ENCODE measurements at regions not wholly inside any gene's neighbourhood (a gene's known extent, or its start where the extent isn't known, plus 50 kb on each side); places are given as distances from the start of the nearest gene placed in this dataset.

DNA sequence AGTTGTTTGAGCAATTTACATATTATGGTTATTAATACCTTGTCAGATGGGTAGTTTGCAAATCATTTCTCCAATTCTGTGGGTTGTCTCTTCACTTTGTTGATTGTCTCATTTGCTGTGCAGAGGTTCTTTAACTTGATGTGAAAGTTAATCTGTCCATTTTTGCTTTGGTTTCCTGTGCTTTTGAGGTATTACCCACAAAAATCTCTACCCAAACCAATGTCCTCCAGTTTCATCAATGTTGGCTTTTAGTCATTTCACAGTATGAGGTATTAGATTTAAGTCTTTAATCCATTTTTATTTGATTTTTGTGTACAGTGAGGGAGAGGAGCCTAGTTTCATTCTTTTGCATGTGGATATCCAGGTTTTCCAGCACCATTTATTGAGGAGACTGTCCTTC is 82.4 kb downstream of the MRPS30 start:
- no peak for FAIRE-seq
- no peak overlapping the region for H3K27ac ChIP-seq
- intact Hi-C loops (cut with DNase I), result no loop called here
- H3K9me3 ChIP-seq, result no peaks in the 10 kb centered on the region
- H3K4me3 ChIP-seq, result no peak overlapping the region
- TF ChIP-seq, protein P1, sequence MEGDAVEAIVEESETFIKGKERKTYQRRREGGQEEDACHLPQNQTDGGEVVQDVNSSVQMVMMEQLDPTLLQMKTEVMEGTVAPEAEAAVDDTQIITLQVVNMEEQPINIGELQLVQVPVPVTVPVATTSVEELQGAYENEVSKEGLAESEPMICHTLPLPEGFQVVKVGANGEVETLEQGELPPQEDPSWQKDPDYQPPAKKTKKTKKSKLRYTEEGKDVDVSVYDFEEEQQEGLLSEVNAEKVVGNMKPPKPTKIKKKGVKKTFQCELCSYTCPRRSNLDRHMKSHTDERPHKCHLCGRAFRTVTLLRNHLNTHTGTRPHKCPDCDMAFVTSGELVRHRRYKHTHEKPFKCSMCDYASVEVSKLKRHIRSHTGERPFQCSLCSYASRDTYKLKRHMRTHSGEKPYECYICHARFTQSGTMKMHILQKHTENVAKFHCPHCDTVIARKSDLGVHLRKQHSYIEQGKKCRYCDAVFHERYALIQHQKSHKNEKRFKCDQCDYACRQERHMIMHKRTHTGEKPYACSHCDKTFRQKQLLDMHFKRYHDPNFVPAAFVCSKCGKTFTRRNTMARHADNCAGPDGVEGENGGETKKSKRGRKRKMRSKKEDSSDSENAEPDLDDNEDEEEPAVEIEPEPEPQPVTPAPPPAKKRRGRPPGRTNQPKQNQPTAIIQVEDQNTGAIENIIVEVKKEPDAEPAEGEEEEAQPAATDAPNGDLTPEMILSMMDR (IDR thresholded peaks at IDR 0.05), result no peak
- no peaks in the 10 kb centered on the region for H3K4me1 ChIP-seq
- ATAC-seq, result no peak
- no peaks in the 10 kb centered on the region for H3K27me3 ChIP-seq
- H3K36me3 ChIP-seq, result no peaks in the 10 kb centered on the region
- DNase-seq, result no peak

DNA sequence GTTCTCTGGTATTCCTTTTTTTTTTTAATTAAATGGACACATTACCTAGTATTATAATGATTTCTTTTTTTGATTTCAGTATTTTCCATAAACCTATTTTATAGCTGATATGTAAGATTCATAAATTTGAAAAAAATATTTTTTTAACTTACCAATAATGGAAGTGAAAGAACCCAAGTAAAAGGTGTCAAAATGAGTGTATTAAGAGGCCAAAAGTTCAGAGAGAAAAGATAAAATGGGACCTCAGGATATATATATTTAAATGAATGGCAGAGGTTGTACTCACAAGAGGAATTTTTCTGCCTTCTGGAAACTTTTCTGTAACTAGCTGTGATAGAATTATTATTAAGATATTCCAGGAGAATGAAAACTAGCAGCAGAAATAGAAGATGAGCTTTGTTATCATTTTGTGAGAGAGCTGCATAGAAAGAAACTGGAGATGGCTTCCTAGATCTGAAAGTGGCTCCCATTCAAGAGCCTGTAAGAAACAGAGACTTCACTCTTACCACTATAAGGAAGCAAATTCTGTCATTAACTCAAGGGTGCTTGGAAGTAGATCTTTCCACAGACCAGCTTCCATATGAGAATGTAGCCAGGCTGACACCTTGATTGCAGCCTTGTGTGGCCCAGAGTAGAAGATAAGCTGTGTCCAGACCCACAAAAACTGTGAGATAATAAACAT is 91.7 kb downstream of the MRPS30 start:
- H3K4me3 ChIP-seq, result no peak overlapping the region
- no peaks in the 10 kb centered on the region for H3K36me3 ChIP-seq
- ATAC-seq (no peak), DNase-seq (no peak), FAIRE-seq (no peak)
- H3K9me3 ChIP-seq, result no peaks in the 10 kb centered on the region
- intact Hi-C loops (cut with DNase I), result no loop called here
- no peaks in the 10 kb centered on the region for H3K27me3 ChIP-seq
- no peaks in the 10 kb centered on the region for H3K4me1 ChIP-seq
- TF ChIP-seq, protein P1 (IDR thresholded peaks at IDR 0.05), result no peak
- H3K27ac ChIP-seq, result no peak overlapping the region

DNA sequence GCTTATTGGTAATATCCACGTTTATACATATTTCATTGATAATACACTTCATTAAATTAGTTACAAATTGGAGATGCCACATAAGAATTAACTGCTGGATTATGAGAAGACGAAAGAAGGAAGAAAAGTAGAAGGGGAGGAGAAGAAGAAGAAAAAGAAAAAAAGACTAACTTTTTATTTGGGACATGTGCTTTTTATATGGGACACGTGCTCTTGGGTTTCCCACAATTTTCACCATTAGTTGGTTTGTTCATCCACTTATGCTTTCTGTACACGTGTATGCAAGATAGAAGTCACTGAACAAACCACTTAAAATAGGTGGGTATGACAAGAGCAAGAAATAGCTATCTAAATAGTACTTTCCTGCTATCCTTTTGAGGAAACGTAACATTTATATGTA is 98.6 kb downstream of the MRPS30 start:
- intact Hi-C loops (cut with DNase I), result no loop called here
- Histone ChIP-seq H3K36me3 (no peaks in the 10 kb centered on the region), H3K4me1 (no peaks in the 10 kb centered on the region), H3K4me3 (no peak overlapping the region), H3K27ac (no peak overlapping the region), H3K9me3 (no peaks in the 10 kb centered on the region), H3K27me3 (no peaks in the 10 kb centered on the region)
- no peak for DNase-seq
- FAIRE-seq, result no peak
- ATAC-seq, result no peak
- 38 to 54% methylated on average over 5 of the region's 5 CpGs for whole genome bisulfite sequencing, 2 donors
- TF ChIP-seq, protein P1 (IDR thresholded peaks at IDR 0.05), result no peak

DNA sequence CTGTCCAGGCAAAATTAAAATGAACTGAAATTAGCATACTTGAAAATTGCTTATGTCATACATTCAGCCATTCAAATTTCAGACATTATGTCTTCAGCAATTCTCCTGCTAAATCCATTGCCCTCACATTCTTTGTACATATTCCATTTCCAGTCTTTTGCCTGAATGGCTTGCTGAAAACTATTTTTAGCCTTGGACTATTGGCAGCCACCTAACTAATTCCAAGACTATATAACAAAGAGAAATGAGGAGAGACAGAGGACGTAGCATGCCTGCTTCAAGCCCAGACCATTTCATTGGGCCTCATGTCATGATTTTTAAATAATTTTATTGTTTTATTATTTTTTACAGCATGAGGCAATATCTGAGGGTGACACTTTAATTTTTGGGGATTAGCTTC is 100.3 kb downstream of the MRPS30 start:
- 45 to 60% methylated on average over 1 of the region's 1 CpG for WGBS, 2 donors
- Histone ChIP-seq H3K4me1 (no peaks in the 10 kb centered on the region), H3K9me3 (no peaks in the 10 kb centered on the region), H3K27ac (no peak overlapping the region), H3K36me3 (no peaks in the 10 kb centered on the region), H3K27me3 (no peaks in the 10 kb centered on the region), H3K4me3 (no peak overlapping the region)
- TF ChIP-seq, protein P1 (IDR thresholded peaks at IDR 0.05), result no peak
- no peak for FAIRE-seq
- intact Hi-C loops (cut with DNase I), result no loop called here
- ATAC-seq, result no peak
- no peak for DNase-seq

DNA sequence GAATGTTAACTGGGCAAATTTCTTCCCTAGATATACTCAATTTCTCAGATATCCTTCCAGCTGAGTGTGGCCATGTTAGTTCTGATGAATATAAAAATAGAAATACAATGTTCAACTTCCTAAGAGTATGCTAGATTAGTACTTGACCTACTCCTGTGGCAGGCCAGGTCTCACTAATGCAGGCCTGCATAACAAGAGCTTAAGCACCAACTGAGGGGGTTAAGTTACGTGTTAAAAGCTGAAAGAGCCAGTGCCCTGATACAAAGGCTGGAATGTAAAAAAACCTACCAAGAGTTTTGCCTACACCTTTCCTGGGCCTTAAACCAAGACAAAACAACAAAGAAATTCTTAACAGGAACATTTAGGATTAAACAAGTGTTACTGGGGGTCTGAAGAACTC is 102.8 kb downstream of the MRPS30 start:
- DNase-seq, result no peak
- no peak for FAIRE-seq
- 60 to 76% methylated on average over 1 of the region's 1 CpG for WGBS, 2 donors
- intact Hi-C loops (cut with DNase I), result no loop called here
- Histone ChIP-seq H3K27me3 (no peaks in the 10 kb centered on the region), H3K9me3 (no peaks in the 10 kb centered on the region), H3K27ac (no peak overlapping the region), H3K36me3 (no peaks in the 10 kb centered on the region), H3K4me1 (no peaks in the 10 kb centered on the region), H3K4me3 (no peak overlapping the region)
- ATAC-seq, result no peak
- TF ChIP-seq, protein P1 (IDR thresholded peaks at IDR 0.05), result no peak

Data from pancreas (tissue), 10 donors.